RWPE2 (cell line): ENCODE measurements at regions not wholly inside any gene's neighbourhood (a gene's known extent, or its start where the extent isn't known, plus 50 kb on each side); places are given as distances from the start of the nearest gene placed in this dataset.

Source experiments
- ATAC-seq: fragments of 200-7000 bp; cut with Tn5 transposase; 3 replicates; pipeline ENCODE4 v1.9.1; 2021; ENCODE audit warnings: low read depth
- DNase-seq: peaks from one replicate; pipeline ENCODE4 v3.0.0-alpha.2; 2020; ENCODE audit warnings: low spot score
- H3K27ac ChIP-seq: fragments of 450-650 bp; 2 replicates; pipeline ENCODE4 v1.5.1; 2017; ENCODE audit warnings: mild to moderate bottlenecking; ENCODE audit not compliant: poor library complexity, severe bottlenecking
- H3K27me3 ChIP-seq: fragments of 250-450 bp; sonication (Bioruptor Pico); 2 replicates; pipeline ENCODE4 v1.5.1; 2021; ENCODE audit warnings: mild to moderate bottlenecking, moderate library complexity; ENCODE audit not compliant: insufficient read depth, poor library complexity, severe bottlenecking
- H3K36me3 ChIP-seq: fragments of 250-450 bp; sonication (Bioruptor Pico); 2 replicates; pipeline ENCODE4 v1.5.1; 2020; ENCODE audit warnings: low read depth, mild to moderate bottlenecking, moderate library complexity
- H3K4me1 ChIP-seq: fragments of 250-450 bp; sonication (Bioruptor Pico); 2 replicates; pipeline ENCODE4 v1.5.1; 2021; ENCODE audit warnings: mild to moderate bottlenecking, moderate library complexity; ENCODE audit not compliant: insufficient read depth, poor library complexity, severe bottlenecking
- H3K4me3 ChIP-seq: fragments of 250-450 bp; sonication (Bioruptor Pico); 2 replicates; pipeline ENCODE4 v1.5.1; 2021; ENCODE audit warnings: mild to moderate bottlenecking, moderate library complexity; ENCODE audit not compliant: severe bottlenecking
- H3K9me3 ChIP-seq: fragments of 250-450 bp; sonication (Bioruptor Pico); 2 replicates; pipeline ENCODE4 v1.5.1; 2021; ENCODE audit warnings: mild to moderate bottlenecking, moderate library complexity; ENCODE audit not compliant: severe bottlenecking
- CTCF ChIP-seq: fragments of 450-650 bp; IDR thresholded peaks from one replicate; pipeline ENCODE4 v1.5.1; 2017; ENCODE audit warnings: mild to moderate bottlenecking, moderate library complexity; ENCODE audit not compliant: poor library complexity, severe bottlenecking

GRCh38 chr5:123754908-123755307 lies 242.9 kb downstream of the CSNK1G3 start:
- no peaks in the 10 kb centered on the region for H3K36me3 ChIP-seq
- no peak for TF ChIP-seq CTCF
- DNase-seq (no peak), ATAC-seq (no peak)
- H3K27ac ChIP-seq: no peak overlapping the region
- H3K27me3 ChIP-seq: no peaks in the 10 kb centered on the region
- H3K9me3 ChIP-seq: no peaks in the 10 kb centered on the region
- H3K4me1 ChIP-seq: peaks cover 4% of the 10 kb centered on the region
- H3K4me3 ChIP-seq: no peak overlapping the region

- no peak overlapping the region for H3K4me3 ChIP-seq
- H3K9me3 ChIP-seq: no peaks in the 10 kb centered on the region
- H3K27me3 ChIP-seq: no peaks in the 10 kb centered on the region
- H3K27ac ChIP-seq: no peak overlapping the region
- H3K36me3 ChIP-seq: no peaks in the 10 kb centered on the region
- DNase-seq (no peak), ATAC-seq (no peak)
- no peak for TF ChIP-seq CTCF
- H3K4me1 ChIP-seq: peaks cover 4% of the 10 kb centered on the region
These were observed 242.2 kb downstream of the CSNK1G3 start for GRCh38 chr5:123753937-123754891.

GRCh38 chr5:123753180-123753936 lies 241.4 kb downstream of the CSNK1G3 start:
- Histone ChIP-seq H3K27ac (no peak overlapping the region), H3K27me3 (no peaks in the 10 kb centered on the region), H3K9me3 (no peaks in the 10 kb centered on the region), H3K4me3 (no peak overlapping the region), H3K4me1 (peaks cover 4% of the 10 kb centered on the region), H3K36me3 (no peaks in the 10 kb centered on the region)
- ATAC-seq (no peak), DNase-seq (no peak)
- no peak for TF ChIP-seq CTCF

- no peaks in the 10 kb centered on the region for H3K36me3 ChIP-seq
- no peak overlapping the region for H3K27ac ChIP-seq
- H3K9me3 ChIP-seq: no peaks in the 10 kb centered on the region
- no peak for TF ChIP-seq CTCF
- no peak overlapping the region for H3K4me3 ChIP-seq
- ATAC-seq (peak; percentile 63; the same call in 2 of the 3 replicates), DNase-seq (no peak)
- peaks cover 4% of the 10 kb centered on the region for H3K4me1 ChIP-seq
- H3K27me3 ChIP-seq: no peaks in the 10 kb centered on the region
These were observed 240.7 kb downstream of the CSNK1G3 start for GRCh38 chr5:123752552-123753179.
